ENCODE measurements at regions not wholly inside any gene's neighbourhood (a gene's known extent, or its start where the extent isn't known, plus 50 kb on each side); places are given as distances from the start of the nearest gene placed in this dataset.
A peak's percentile ranks its signal among the peaks of the same experiment; 100 is the strongest.

DNA sequence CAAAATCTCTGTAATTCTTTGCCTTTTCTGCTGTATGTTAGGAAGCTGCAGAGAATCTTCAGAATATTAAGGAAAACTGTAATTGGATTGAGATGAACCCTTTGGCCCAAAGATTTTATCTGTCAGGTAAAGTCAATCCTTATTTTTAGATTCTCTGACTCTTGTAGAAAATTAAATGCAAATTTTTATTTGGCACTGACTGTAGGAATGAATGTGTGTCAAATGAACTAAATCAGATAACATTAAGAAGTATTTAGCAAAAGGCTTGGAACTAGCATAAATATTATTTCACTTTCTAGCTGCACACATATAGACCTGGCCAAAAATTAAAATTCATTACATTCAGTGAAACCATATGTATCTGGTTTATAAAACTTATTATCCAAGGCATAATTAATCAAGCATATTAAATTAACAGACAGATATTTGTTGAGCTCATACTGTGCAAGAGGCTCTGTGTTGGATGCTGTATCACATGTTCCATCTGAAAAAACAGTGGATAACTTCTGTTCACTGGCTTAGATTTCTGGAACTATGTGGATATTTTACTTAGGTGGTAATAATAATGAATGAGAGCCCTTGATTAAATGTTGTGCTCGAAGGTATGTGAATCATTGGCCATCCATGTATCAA, 124.8 kb downstream of the HDGFL1 start:
- Histone ChIP-seq H3K4me3 (ENCODE audit: low read length in 3 of 3) (no peak overlapping the region), H3K9ac (ENCODE audit: low read depth in 1 of 3, low read length in 3 of 3) (no peak overlapping the region), H3K9me3 (ENCODE audit: control insufficient read depth in 3 of 3, low read length in 3 of 3) (no peaks in the 10 kb centered on the region), H3K36me3 (ENCODE audit: control insufficient read depth in 3 of 3, insufficient read depth in 3 of 3, low read length in 3 of 3) (no peaks in the 10 kb centered on the region), H3K27ac (ENCODE audit: low read depth, low read length) (no peak overlapping the region), H3K27me3 (ENCODE audit: control insufficient read depth in 3 of 3, insufficient read depth in 3 of 3, low read length in 3 of 3) (no peaks in the 10 kb centered on the region), H3K4me1 (ENCODE audit: control insufficient read depth in 3 of 3, insufficient read depth in 3 of 3, low read length in 3 of 3) (no peaks in the 10 kb centered on the region)

- no peaks in the 10 kb centered on the region for H3K9me3 ChIP-seq (ENCODE audit: control insufficient read depth in 3 of 3, low read length in 3 of 3)
- no peaks in the 10 kb centered on the region for H3K27me3 ChIP-seq (ENCODE audit: control insufficient read depth in 3 of 3, insufficient read depth in 3 of 3, low read length in 3 of 3)
- no peaks in the 10 kb centered on the region for H3K36me3 ChIP-seq (ENCODE audit: control insufficient read depth in 3 of 3, insufficient read depth in 3 of 3, low read length in 3 of 3)
- no peaks in the 10 kb centered on the region for H3K4me1 ChIP-seq (ENCODE audit: control insufficient read depth in 3 of 3, insufficient read depth in 3 of 3, low read length in 3 of 3)
- H3K9ac ChIP-seq (ENCODE audit: low read depth in 1 of 3, low read length in 3 of 3): no peak overlapping the region
- H3K4me3 ChIP-seq (ENCODE audit: low read length in 3 of 3): no peak overlapping the region
- no peak overlapping the region for H3K27ac ChIP-seq (ENCODE audit: low read depth, low read length)
These were observed 127.1 kb downstream of the HDGFL1 start for GRCh38 chr6:22696481-22696880.

- Histone ChIP-seq H3K36me3 (ENCODE audit: control insufficient read depth in 3 of 3, insufficient read depth in 3 of 3, low read length in 3 of 3) (no peaks in the 10 kb centered on the region), H3K27me3 (ENCODE audit: control insufficient read depth in 3 of 3, insufficient read depth in 3 of 3, low read length in 3 of 3) (no peaks in the 10 kb centered on the region), H3K9me3 (ENCODE audit: control insufficient read depth in 3 of 3, low read length in 3 of 3) (no peaks in the 10 kb centered on the region), H3K4me1 (ENCODE audit: control insufficient read depth in 3 of 3, insufficient read depth in 3 of 3, low read length in 3 of 3) (no peaks in the 10 kb centered on the region), H3K27ac (ENCODE audit: low read depth, low read length) (no peak overlapping the region), H3K4me3 (ENCODE audit: low read length in 3 of 3) (no peak overlapping the region), H3K9ac (ENCODE audit: low read depth in 1 of 3, low read length in 3 of 3) (no peak overlapping the region)
These were observed 127.9 kb downstream of the HDGFL1 start for GRCh38 chr6:22697306-22697705.

- Histone ChIP-seq H3K36me3 (ENCODE audit: control insufficient read depth in 3 of 3, insufficient read depth in 3 of 3, low read length in 3 of 3) (no peaks in the 10 kb centered on the region), H3K4me1 (ENCODE audit: control insufficient read depth in 3 of 3, insufficient read depth in 3 of 3, low read length in 3 of 3) (no peaks in the 10 kb centered on the region), H3K9ac (ENCODE audit: low read depth in 1 of 3, low read length in 3 of 3) (no peak overlapping the region), H3K27me3 (ENCODE audit: control insufficient read depth in 3 of 3, insufficient read depth in 3 of 3, low read length in 3 of 3) (no peaks in the 10 kb centered on the region), H3K27ac (ENCODE audit: low read depth, low read length) (no peak overlapping the region), H3K4me3 (ENCODE audit: low read length in 3 of 3) (no peak overlapping the region), H3K9me3 (ENCODE audit: control insufficient read depth in 3 of 3, low read length in 3 of 3) (no peaks in the 10 kb centered on the region)
These were observed 129.8 kb downstream of the HDGFL1 start for GRCh38 chr6:22699151-22699550.

DNA sequence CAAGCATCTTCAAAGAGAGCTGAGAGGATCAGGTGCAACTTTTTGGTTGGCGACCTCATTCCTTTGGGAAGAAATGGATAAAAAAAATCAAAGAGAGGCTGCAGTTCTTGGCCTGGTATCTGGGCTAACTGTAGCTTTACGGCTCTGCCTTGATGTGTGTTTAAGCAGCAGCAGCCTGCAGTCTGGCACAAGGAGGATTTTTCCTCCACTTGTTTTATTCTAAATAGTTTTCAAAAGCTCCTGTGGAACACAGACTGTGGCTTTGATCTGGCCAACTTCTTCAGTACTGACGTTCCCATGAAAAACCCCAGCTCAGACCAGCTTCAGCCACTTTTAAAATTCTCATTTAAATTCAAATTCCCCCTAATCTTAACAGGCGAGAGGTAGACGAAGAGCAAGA, 137.3 kb downstream of the HDGFL1 start:
- H3K4me3 ChIP-seq (ENCODE audit: low read length in 3 of 3): no peak overlapping the region
- no peaks in the 10 kb centered on the region for H3K36me3 ChIP-seq (ENCODE audit: control insufficient read depth in 3 of 3, insufficient read depth in 3 of 3, low read length in 3 of 3)
- H3K4me1 ChIP-seq (ENCODE audit: control insufficient read depth in 3 of 3, insufficient read depth in 3 of 3, low read length in 3 of 3): no peaks in the 10 kb centered on the region
- no peak overlapping the region for H3K9ac ChIP-seq (ENCODE audit: low read depth in 1 of 3, low read length in 3 of 3)
- no peaks in the 10 kb centered on the region for H3K9me3 ChIP-seq (ENCODE audit: control insufficient read depth in 3 of 3, low read length in 3 of 3)
- H3K27me3 ChIP-seq (ENCODE audit: control insufficient read depth in 3 of 3, insufficient read depth in 3 of 3, low read length in 3 of 3): no peaks in the 10 kb centered on the region
- H3K27ac ChIP-seq (ENCODE audit: low read depth, low read length): no peak overlapping the region

GRCh38 chr6:22708469-22708868, 139.1 kb downstream of the HDGFL1 start:
- Histone ChIP-seq H3K27ac (ENCODE audit: low read depth, low read length) (no peak overlapping the region), H3K4me1 (ENCODE audit: control insufficient read depth in 3 of 3, insufficient read depth in 3 of 3, low read length in 3 of 3) (no peaks in the 10 kb centered on the region), H3K4me3 (ENCODE audit: low read length in 3 of 3) (no peak overlapping the region), H3K27me3 (ENCODE audit: control insufficient read depth in 3 of 3, insufficient read depth in 3 of 3, low read length in 3 of 3) (no peaks in the 10 kb centered on the region), H3K9ac (ENCODE audit: low read depth in 1 of 3, low read length in 3 of 3) (no peak overlapping the region), H3K9me3 (ENCODE audit: control insufficient read depth in 3 of 3, low read length in 3 of 3) (no peaks in the 10 kb centered on the region), H3K36me3 (ENCODE audit: control insufficient read depth in 3 of 3, insufficient read depth in 3 of 3, low read length in 3 of 3) (no peaks in the 10 kb centered on the region)

DNA sequence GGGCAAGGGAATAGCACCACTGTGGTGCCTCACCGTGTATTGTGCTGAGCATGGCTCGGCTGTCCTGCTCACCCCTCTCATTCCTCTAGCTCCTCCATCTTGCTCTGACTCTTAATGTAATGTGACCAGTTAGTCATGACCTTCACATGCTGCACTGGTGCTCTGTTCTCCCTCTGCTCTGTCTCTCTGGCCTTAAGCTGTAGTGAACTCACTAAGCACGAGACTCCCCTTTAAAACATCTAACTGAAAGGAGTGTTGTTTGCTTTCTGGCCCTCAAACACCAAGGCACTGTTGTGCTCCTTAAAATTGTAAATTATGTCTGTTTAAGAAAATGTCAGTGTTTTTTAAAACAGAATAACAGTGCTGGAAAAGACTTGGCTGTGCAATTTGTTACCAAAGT, 140.4 kb downstream of the HDGFL1 start:
- Histone ChIP-seq H3K9ac (ENCODE audit: low read depth in 1 of 3, low read length in 3 of 3) (no peak overlapping the region), H3K4me3 (ENCODE audit: low read length in 3 of 3) (no peak overlapping the region), H3K36me3 (ENCODE audit: control insufficient read depth in 3 of 3, insufficient read depth in 3 of 3, low read length in 3 of 3) (no peaks in the 10 kb centered on the region), H3K9me3 (ENCODE audit: control insufficient read depth in 3 of 3, low read length in 3 of 3) (no peaks in the 10 kb centered on the region), H3K27ac (ENCODE audit: low read depth, low read length) (no peak overlapping the region), H3K4me1 (ENCODE audit: control insufficient read depth in 3 of 3, insufficient read depth in 3 of 3, low read length in 3 of 3) (no peaks in the 10 kb centered on the region), H3K27me3 (ENCODE audit: control insufficient read depth in 3 of 3, insufficient read depth in 3 of 3, low read length in 3 of 3) (no peaks in the 10 kb centered on the region)

- Histone ChIP-seq H3K4me1 (ENCODE audit: control insufficient read depth in 3 of 3, insufficient read depth in 3 of 3, low read length in 3 of 3) (peaks cover 0 to 9% (median 6%) of the 10 kb centered on the region in 3 donors), H3K36me3 (ENCODE audit: control insufficient read depth in 3 of 3, insufficient read depth in 3 of 3, low read length in 3 of 3) (no peaks in the 10 kb centered on the region), H3K27ac (ENCODE audit: low read depth, low read length) (no peak overlapping the region), H3K27me3 (ENCODE audit: control insufficient read depth in 3 of 3, insufficient read depth in 3 of 3, low read length in 3 of 3) (no peaks in the 10 kb centered on the region), H3K9ac (ENCODE audit: low read depth in 1 of 3, low read length in 3 of 3) (no peak overlapping the region), H3K4me3 (ENCODE audit: low read length in 3 of 3) (no peak overlapping the region), H3K9me3 (ENCODE audit: control insufficient read depth in 3 of 3, low read length in 3 of 3) (no peaks in the 10 kb centered on the region)
These were observed 147.4 kb downstream of the HDGFL1 start for GRCh38 chr6:22716721-22717120.

DNA sequence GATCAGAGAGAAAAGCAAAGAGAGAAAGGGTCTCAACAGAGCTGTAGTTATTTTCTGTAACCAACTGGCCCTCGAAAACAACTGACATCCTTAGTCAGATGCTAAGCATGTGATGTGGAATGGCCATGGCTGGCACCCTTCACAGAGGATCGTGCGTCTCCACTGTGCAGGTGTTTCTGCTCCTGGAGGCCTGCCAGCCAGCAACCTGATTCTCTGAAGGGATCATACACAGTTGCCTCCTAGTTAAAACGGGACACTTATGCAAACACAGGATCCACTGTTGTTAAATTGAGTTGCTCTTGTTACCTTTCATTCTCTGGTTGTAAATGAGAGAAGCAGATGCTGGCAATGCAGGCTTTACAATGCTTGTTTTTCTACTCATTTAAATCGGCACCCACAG, 148.5 kb downstream of the HDGFL1 start:
- Histone ChIP-seq H3K9me3 (ENCODE audit: control insufficient read depth in 3 of 3, low read length in 3 of 3) (peaks cover 0 to 4% (median 0%) of the 10 kb centered on the region in 3 donors), H3K9ac (ENCODE audit: low read depth in 1 of 3, low read length in 3 of 3) (peak overlapping the region in 1 of 3 donors; percentile 3), H3K36me3 (ENCODE audit: control insufficient read depth in 3 of 3, insufficient read depth in 3 of 3, low read length in 3 of 3) (no peaks in the 10 kb centered on the region), H3K4me3 (ENCODE audit: low read length in 3 of 3) (peak overlapping the region in 2 of 3 donors; percentile 6 to 16), H3K27me3 (ENCODE audit: control insufficient read depth in 3 of 3, insufficient read depth in 3 of 3, low read length in 3 of 3) (no peaks in the 10 kb centered on the region), H3K27ac (ENCODE audit: low read depth, low read length) (no peak overlapping the region), H3K4me1 (ENCODE audit: control insufficient read depth in 3 of 3, insufficient read depth in 3 of 3, low read length in 3 of 3) (peaks cover 0 to 9% (median 6%) of the 10 kb centered on the region in 3 donors)

DNA sequence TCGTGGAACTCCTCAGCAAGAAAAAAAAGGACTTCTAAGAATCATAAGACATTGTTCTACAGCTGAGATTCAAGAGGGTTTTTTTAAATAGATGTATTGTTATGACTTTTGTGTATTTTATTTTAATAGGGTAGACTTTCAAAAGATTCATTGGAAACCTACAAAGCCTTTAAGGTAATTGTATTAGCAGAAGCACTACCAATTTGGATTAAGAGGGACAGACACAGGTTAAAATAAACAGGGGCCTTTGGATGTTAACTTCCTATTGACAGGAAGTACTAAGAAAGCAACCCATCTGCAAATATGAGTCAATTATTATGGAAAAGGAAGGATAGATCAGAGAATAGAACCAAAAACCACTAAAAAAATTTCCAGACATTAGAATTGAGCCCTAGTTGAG, 153.5 kb downstream of the HDGFL1 start:
- no peak overlapping the region for H3K9ac ChIP-seq (ENCODE audit: low read depth in 1 of 3, low read length in 3 of 3)
- H3K4me1 ChIP-seq (ENCODE audit: control insufficient read depth in 3 of 3, insufficient read depth in 3 of 3, low read length in 3 of 3): peaks cover 0 to 5% (median 5%) of the 10 kb centered on the region in 3 donors
- H3K36me3 ChIP-seq (ENCODE audit: control insufficient read depth in 3 of 3, insufficient read depth in 3 of 3, low read length in 3 of 3): no peaks in the 10 kb centered on the region
- no peak overlapping the region for H3K27ac ChIP-seq (ENCODE audit: low read depth, low read length)
- H3K4me3 ChIP-seq (ENCODE audit: low read length in 3 of 3): no peak overlapping the region
- H3K9me3 ChIP-seq (ENCODE audit: control insufficient read depth in 3 of 3, low read length in 3 of 3): peaks cover 0 to 11% (median 2%) of the 10 kb centered on the region in 3 donors
- H3K27me3 ChIP-seq (ENCODE audit: control insufficient read depth in 3 of 3, insufficient read depth in 3 of 3, low read length in 3 of 3): no peaks in the 10 kb centered on the region
